ENCODE measurements at regions not wholly inside any gene's neighbourhood (a gene's known extent, or its start where the extent isn't known, plus 50 kb on each side); places are given as distances from the start of the nearest gene placed in this dataset.

DNA sequence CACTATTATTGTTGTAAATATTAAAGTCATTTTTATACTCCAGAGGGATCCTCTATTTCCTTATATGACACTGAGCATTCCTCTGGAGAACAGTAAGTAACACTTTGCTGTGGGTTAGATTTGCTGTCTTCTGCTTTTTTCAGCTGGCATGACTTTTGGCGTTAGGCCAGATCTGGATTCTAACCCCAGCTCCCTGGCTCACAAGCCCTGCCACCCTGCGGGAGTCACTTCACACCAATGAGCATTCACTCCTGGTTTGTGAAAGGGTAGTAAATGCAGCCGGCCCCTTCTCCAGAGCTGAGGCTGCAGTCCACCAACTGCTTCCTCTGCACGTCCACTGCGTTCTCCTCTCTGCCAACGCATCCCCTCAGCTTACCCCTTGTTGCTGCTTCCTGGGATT lies 373.8 kb upstream of the RAB6C start:
- Histone ChIP-seq H3K4me1 (ENCODE audit: insufficient read depth) (no peaks in the 10 kb centered on the region), H3K36me3 (no peaks in the 10 kb centered on the region), H3K27ac (no peak overlapping the region), H3K27me3 (no peaks in the 10 kb centered on the region), H3K4me3 (no peak overlapping the region), H3K9me3 (no peaks in the 10 kb centered on the region)
- 62 to 66% (median 64%) methylated on average over 6 of the region's 6 CpGs for WGBS, 3 donors
- TF ChIP-seq POLR2A (IDR thresholded peaks at IDR 0.05) (no peak), EP300 (IDR thresholded peaks at IDR 0.05) (no peak)
- TF ChIP-seq, protein P1, sequence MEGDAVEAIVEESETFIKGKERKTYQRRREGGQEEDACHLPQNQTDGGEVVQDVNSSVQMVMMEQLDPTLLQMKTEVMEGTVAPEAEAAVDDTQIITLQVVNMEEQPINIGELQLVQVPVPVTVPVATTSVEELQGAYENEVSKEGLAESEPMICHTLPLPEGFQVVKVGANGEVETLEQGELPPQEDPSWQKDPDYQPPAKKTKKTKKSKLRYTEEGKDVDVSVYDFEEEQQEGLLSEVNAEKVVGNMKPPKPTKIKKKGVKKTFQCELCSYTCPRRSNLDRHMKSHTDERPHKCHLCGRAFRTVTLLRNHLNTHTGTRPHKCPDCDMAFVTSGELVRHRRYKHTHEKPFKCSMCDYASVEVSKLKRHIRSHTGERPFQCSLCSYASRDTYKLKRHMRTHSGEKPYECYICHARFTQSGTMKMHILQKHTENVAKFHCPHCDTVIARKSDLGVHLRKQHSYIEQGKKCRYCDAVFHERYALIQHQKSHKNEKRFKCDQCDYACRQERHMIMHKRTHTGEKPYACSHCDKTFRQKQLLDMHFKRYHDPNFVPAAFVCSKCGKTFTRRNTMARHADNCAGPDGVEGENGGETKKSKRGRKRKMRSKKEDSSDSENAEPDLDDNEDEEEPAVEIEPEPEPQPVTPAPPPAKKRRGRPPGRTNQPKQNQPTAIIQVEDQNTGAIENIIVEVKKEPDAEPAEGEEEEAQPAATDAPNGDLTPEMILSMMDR (IDR thresholded peaks at IDR 0.05) = no peak
- no peak for DNase-seq
- intact Hi-C loops (cut with DNase I) = no loop called here

GRCh38 chr2:129606496-129607270 lies 372.8 kb upstream of the RAB6C start:
- Histone ChIP-seq H3K27me3 (no peaks in the 10 kb centered on the region), H3K4me1 (ENCODE audit: insufficient read depth) (no peaks in the 10 kb centered on the region), H3K36me3 (no peaks in the 10 kb centered on the region), H3K9me3 (no peaks in the 10 kb centered on the region), H3K27ac (no peak overlapping the region), H3K4me3 (no peak overlapping the region)
- WGBS, 3 donors = 72 to 76% (median 72%) methylated on average over 12 of the region's 12 CpGs
- intact Hi-C loops (cut with DNase I) = no loop called here
- TF ChIP-seq POLR2A (IDR thresholded peaks at IDR 0.05) (no peak), EP300 (IDR thresholded peaks at IDR 0.05) (no peak)
- TF ChIP-seq, protein P1 (IDR thresholded peaks at IDR 0.05) = no peak
- DNase-seq = no peak

DNA sequence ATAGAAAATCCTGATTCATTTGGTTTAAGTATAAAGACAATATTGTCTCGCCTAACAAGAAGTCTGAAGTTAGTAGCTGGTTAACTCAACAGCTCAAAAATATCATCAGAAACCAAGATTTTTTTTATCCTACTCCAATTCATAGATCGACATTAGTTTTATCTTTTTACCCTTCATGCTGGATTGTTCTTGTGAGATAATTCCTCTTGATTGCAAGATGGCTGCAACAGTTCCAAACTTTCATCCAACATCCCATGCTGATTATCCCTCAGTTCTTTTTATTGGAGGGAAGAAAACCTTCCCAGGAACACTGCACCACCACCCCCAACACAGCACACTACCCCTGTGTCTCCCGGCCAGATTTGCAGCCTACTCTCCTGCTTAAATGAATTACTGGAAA lies 370.2 kb upstream of the RAB6C start:
- WGBS, 3 donors = 82 to 85% (median 85%) methylated on average over 3 of the region's 3 CpGs
- intact Hi-C loops (cut with DNase I) = no loop called here
- DNase-seq = no peak
- no peaks in the 10 kb centered on the region for H3K4me1 ChIP-seq (ENCODE audit: insufficient read depth)
- H3K4me3 ChIP-seq = no peak overlapping the region
- H3K9me3 ChIP-seq = no peaks in the 10 kb centered on the region
- no peak for TF ChIP-seq EP300 (IDR thresholded peaks at IDR 0.05)
- TF ChIP-seq, protein P1 (IDR thresholded peaks at IDR 0.05) = no peak
- no peak for TF ChIP-seq POLR2A (IDR thresholded peaks at IDR 0.05)
- H3K27me3 ChIP-seq = no peaks in the 10 kb centered on the region
- H3K36me3 ChIP-seq = no peaks in the 10 kb centered on the region
- no peak overlapping the region for H3K27ac ChIP-seq

GRCh38 chr2:129610766-129611165 lies 368.7 kb upstream of the RAB6C start:
- H3K4me3 ChIP-seq = no peak overlapping the region
- no peak for TF ChIP-seq EP300 (IDR thresholded peaks at IDR 0.05)
- no peak for TF ChIP-seq POLR2A (IDR thresholded peaks at IDR 0.05)
- TF ChIP-seq, protein P1 (IDR thresholded peaks at IDR 0.05) = no peak
- WGBS, 3 donors = 57 to 80% (median 60%) methylated on average over 6 of the region's 6 CpGs
- H3K36me3 ChIP-seq = no peaks in the 10 kb centered on the region
- H3K27ac ChIP-seq = no peak overlapping the region
- no peaks in the 10 kb centered on the region for H3K9me3 ChIP-seq
- H3K27me3 ChIP-seq = no peaks in the 10 kb centered on the region
- intact Hi-C loops (cut with DNase I) = no loop called here
- no peaks in the 10 kb centered on the region for H3K4me1 ChIP-seq (ENCODE audit: insufficient read depth)
- no peak for DNase-seq

Measured in ovary (tissue), 7 donors.